ENCODE measurements at regions not wholly inside any gene's neighbourhood (a gene's known extent, or its start where the extent isn't known, plus 50 kb on each side); places are given as distances from the start of the nearest gene placed in this dataset.

- TF ChIP-seq, protein P1, sequence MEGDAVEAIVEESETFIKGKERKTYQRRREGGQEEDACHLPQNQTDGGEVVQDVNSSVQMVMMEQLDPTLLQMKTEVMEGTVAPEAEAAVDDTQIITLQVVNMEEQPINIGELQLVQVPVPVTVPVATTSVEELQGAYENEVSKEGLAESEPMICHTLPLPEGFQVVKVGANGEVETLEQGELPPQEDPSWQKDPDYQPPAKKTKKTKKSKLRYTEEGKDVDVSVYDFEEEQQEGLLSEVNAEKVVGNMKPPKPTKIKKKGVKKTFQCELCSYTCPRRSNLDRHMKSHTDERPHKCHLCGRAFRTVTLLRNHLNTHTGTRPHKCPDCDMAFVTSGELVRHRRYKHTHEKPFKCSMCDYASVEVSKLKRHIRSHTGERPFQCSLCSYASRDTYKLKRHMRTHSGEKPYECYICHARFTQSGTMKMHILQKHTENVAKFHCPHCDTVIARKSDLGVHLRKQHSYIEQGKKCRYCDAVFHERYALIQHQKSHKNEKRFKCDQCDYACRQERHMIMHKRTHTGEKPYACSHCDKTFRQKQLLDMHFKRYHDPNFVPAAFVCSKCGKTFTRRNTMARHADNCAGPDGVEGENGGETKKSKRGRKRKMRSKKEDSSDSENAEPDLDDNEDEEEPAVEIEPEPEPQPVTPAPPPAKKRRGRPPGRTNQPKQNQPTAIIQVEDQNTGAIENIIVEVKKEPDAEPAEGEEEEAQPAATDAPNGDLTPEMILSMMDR (IDR thresholded peaks at IDR 0.05; ENCODE audit: low read depth, low read length) = no peak
- H3K4me3 ChIP-seq (ENCODE audit: low read depth, low read length) = no peak overlapping the region
- in situ Hi-C loops (cut with HindIII; ENCODE audit: low sequenced_read_pairs) = no loop called here
- no peak for DNase-seq (ENCODE audit: low read depth, low spot score)
Measured at GRCh38 chr13:97559030-97559429, 125.1 kb downstream of the RAP2A start.

- in situ Hi-C loops (cut with HindIII; ENCODE audit: low sequenced_read_pairs) = no loop called here
- TF ChIP-seq, protein P1 (IDR thresholded peaks at IDR 0.05; ENCODE audit: low read depth, low read length) = no peak
- no peak overlapping the region for H3K4me3 ChIP-seq (ENCODE audit: low read depth, low read length)
- DNase-seq (ENCODE audit: low read depth, low spot score) = no peak
Measured at GRCh38 chr13:97559981-97560380, 126.0 kb downstream of the RAP2A start.

DNA sequence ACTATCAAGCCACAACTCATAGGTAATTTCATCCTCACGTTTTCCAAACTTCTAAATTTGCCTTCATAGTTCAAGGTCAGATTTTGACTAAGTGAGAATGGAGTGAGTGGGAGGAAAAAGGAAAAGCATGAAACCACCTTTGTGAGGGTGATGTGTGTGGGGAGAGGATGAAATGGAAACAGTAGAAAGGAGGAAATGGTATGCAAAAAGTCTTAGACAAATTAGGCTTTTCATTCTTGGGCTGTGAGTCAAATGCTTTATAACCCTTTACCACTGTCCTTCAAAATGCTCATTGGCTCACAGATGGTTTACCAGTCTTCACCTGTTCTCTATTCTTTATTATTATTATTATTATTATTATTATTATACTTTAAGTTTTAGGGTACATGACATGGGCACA lies 127.2 kb downstream of the RAP2A start:
- H3K4me3 ChIP-seq (ENCODE audit: low read depth, low read length) = no peak overlapping the region
- in situ Hi-C loops (cut with HindIII; ENCODE audit: low sequenced_read_pairs) = no loop called here
- TF ChIP-seq, protein P1 (IDR thresholded peaks at IDR 0.05; ENCODE audit: low read depth, low read length) = no peak
- no peak for DNase-seq (ENCODE audit: low read depth, low spot score)

GRCh38 chr13:97562962-97563361 lies 129.0 kb downstream of the RAP2A start:
- TF ChIP-seq, protein P1 (IDR thresholded peaks at IDR 0.05; ENCODE audit: low read depth, low read length) = no peak
- no peak overlapping the region for H3K4me3 ChIP-seq (ENCODE audit: low read depth, low read length)
- no peak for DNase-seq (ENCODE audit: low read depth, low spot score)
- in situ Hi-C loops (cut with HindIII; ENCODE audit: low sequenced_read_pairs) = no loop called here

DNA sequence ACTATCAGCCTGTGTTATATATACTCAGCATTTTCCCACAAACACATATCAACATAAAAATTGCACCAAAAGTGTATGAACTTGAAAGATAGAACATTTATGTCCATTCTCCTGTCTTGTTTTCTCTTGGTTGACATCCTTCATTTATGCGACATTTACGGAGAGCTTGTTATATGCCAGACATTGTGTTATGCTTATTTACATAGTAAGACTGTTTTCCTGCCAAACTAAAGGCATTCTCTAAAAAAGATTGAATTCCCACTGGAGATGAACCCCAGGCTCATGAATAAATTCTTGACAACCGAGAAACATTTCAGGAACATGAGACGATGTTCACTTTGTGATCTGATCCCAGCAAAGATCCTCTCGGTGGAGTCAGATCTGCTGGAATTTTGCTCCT lies 131.0 kb downstream of the RAP2A start:
- H3K4me3 ChIP-seq (ENCODE audit: low read depth, low read length) = no peak overlapping the region
- in situ Hi-C loops (cut with HindIII; ENCODE audit: low sequenced_read_pairs) = no loop called here
- DNase-seq (ENCODE audit: low read depth, low spot score) = no peak
- TF ChIP-seq, protein P1 (IDR thresholded peaks at IDR 0.05; ENCODE audit: low read depth, low read length) = no peak

GRCh38 chr13:97565906-97566305 lies 131.9 kb downstream of the RAP2A start:
- H3K4me3 ChIP-seq (ENCODE audit: low read depth, low read length) = no peak overlapping the region
- DNase-seq (ENCODE audit: low read depth, low spot score) = no peak
- in situ Hi-C loops (cut with HindIII; ENCODE audit: low sequenced_read_pairs) = no loop called here
- TF ChIP-seq, protein P1 (IDR thresholded peaks at IDR 0.05; ENCODE audit: low read depth, low read length) = no peak

GRCh38 chr13:97566907-97567306 lies 132.9 kb downstream of the RAP2A start:
- TF ChIP-seq, protein P1 (IDR thresholded peaks at IDR 0.05; ENCODE audit: low read depth, low read length) = no peak
- in situ Hi-C loops (cut with HindIII; ENCODE audit: low sequenced_read_pairs) = no loop called here
- DNase-seq (ENCODE audit: low read depth, low spot score) = no peak
- H3K4me3 ChIP-seq (ENCODE audit: low read depth, low read length) = no peak overlapping the region

Measured in astrocyte of the spinal cord (primary cell).